Fibroblast of upper back skin (primary cell): ENCODE measurements at regions not wholly inside any gene's neighbourhood (a gene's known extent, or its start where the extent isn't known, plus 50 kb on each side); places are given as distances from the start of the nearest gene placed in this dataset.

Experiments
- DNase-seq: peaks from one replicate; pipeline ENCODE4 v3.0.0-alpha.2; 2013

DNA sequence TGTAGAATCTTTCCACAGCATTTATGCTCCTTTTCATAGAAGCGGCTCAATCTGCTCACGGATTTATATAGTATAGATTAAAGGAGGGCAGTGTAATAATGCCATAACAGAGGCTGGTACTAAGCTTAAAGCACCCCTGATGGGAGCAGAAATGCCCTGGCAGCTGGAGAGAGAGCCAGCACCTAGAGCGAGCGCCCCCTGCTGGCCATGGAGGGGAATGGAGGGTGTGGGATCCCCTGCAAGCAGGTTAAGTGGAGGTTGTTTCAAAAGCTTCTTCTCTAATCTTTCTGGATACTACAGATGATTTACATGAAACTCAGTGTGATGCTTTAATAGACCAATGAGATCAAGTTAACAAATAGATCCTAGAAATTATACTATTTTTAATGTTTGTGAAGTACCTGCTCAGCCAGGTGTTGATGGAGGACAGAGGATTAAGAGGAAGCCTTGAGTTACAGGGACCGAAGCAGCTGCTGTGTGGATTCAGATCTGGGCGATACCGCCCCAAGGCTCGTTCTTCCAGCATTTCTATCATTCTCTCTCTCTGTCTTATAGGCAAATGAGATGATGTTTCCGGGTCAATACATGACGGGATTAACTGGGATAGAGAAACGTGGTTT, 1519.3 kb upstream of the TMEM132C start:
- peak; percentile 7 for DNase-seq

DNA sequence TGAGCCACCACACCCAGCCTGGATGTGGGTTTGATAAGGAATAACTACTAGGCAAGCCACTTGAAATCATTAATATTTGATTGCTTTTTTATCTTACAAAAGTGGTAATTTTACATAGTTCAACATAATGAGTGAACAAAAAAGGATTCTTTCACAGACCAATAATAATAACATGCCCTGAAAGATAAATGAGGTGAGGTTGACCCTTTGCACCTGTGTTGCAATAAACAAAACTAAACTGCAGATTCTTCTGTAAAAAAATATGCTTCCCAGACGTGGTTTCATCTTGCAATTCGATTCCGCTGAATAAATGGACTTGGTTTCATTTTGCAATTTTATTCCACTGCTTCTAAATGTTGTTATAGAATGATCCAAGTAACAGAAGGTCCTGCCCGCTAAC, 1514.9 kb upstream of the TMEM132C start:
- no peak for DNase-seq

DNA sequence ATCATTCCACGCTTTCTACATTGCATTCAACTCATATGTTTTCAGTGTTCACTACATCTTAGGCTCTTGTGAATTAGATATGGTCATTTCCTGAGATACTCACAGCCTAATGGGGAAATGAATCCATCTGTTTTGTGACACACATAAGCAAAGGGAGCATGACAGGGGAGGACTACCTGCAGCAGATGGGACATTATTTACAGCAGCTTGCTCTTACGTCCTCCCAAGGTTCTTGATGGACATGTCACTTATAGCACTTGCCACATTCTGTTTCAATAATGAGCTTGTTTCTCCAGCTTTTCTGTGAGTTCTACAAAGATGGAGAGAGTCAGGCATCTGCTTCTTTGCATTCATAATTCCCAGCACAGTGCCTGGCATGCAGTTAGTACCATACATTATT, 1509.6 kb upstream of the TMEM132C start:
- DNase-seq: no peak

DNA sequence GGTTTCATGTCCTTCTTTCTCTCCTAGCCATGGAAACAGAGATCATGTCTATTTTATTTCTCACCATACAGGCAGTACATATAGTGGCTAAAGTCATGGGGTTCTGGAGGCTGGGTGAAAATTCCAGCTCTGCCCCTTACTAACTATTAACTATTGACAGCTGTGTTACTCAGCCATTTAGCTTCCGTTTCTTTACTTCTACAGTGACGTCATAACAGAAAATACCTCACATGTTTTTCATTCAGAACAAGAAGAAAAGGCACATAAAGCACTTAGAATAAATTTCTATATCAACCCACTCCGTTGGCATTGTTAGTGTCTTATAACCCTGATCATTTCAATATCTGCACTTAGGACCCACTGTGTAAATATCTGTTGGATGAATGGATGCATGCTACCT, 1506.9 kb upstream of the TMEM132C start:
- no peak for DNase-seq

DNA sequence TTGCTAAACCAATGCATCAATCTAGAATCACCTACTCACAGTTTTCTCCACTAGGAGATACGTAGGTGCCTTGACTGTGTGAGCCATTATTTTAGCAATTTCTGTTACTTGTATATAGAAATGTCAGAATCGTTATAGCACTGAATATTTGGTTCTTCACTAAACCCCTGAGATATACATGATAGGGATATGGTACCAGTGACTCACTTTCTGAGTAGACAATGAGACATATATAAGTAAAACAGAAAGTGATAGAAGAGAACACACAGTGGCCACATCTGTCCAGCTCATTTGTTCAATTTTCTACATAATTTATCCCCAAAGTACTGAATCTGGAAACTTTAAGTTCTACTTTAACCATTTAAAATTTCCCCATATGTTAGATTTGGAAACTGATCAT, 1505.5 kb upstream of the TMEM132C start:
- no peak for DNase-seq

DNA sequence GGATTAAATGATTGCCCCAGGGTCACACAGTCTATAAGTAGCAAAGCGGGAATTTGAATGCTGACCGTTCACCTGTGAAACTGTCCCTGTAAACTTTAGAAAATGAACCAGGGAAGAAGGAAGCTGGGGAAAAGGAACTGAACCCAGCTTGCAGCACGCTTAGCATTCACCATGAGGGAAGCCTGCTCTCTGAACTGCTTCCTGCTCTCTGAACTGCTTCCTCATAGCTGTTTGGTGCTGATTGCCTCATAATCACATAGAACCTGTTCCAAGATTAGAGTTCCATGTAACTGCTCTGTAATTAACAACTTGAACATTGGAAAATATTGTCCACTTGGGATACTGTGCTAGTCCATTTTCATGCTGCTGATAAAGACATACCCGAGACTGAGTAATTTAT, 1504.8 kb upstream of the TMEM132C start:
- DNase-seq: no peak

DNA sequence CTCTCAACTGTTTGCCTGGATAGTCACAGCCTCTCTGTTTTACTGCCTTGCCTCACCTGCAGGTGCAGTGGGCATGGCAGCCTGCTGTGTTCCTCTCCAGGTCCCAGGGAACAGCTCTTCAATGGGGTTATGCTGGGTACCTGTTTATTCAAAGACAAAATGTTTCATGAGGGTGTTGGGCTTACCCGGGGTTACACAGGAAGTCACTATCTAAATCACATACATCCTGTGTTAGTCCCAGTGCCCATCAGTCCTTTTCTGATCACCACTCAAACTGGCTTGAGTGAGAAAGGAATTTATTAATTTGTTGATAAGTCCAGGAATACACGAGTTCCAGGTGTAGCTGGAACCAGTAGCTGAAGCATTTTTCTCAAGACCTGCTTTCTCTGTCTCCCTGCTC, 1503.6 kb upstream of the TMEM132C start:
- no peak for DNase-seq

DNA sequence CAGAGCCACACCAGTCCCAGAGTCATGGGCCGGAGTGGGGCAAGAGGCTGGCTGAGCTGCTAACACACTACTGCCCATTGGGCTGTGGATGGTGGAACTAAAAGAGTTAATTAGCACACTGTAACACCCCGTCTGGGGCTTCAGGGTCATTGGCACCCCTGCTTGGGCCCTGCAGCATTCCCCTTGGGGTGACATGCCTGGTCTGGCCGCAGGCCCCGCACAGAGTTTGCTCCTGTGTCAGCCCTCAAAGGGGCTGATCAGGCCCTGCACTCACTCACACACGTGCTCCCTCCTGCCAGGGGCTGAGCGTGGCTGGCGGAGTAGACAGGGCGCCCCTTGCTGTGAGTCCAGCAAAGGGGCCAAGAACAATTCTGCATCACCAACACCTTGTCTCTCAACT, 1499.6 kb upstream of the TMEM132C start:
- DNase-seq: no peak

DNA sequence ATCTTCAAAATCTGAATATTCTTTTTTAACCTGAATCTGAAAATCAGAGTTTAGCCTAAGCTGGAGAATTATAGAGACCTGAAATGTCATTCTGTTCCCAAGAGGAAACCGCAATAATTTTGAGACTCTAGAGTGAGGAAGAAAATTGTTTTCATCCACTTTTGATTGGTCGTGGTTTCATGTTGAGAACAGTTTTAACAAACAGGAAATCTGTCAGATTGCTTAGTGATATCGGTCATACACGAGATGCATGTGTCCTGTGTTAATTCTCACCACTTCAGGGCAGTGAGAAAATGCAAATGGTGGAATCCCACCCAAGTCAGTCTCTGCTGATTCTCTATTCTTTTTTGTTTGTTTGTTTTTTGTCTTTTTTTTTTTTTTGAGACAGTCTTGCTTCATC, 1498.5 kb upstream of the TMEM132C start:
- no peak for DNase-seq

DNA sequence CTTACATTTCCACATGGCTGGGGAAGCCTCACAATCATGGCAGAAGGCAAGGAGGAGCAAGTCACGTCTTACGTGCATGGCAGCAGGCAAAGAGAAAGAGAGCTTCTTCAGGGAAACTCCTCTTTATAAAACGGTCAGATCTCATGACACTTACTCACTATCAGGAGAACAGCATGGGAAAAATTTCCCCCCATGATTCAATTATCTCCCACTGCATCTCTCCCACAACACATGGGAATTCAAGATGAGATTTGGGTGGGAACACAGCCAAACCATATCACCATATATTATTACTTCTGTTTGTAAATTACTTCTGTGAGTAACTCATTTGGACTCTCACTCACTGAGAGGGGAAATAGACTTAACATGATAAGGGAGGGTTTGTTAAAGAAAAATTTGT, 1496.8 kb upstream of the TMEM132C start:
- DNase-seq: no peak

DNA sequence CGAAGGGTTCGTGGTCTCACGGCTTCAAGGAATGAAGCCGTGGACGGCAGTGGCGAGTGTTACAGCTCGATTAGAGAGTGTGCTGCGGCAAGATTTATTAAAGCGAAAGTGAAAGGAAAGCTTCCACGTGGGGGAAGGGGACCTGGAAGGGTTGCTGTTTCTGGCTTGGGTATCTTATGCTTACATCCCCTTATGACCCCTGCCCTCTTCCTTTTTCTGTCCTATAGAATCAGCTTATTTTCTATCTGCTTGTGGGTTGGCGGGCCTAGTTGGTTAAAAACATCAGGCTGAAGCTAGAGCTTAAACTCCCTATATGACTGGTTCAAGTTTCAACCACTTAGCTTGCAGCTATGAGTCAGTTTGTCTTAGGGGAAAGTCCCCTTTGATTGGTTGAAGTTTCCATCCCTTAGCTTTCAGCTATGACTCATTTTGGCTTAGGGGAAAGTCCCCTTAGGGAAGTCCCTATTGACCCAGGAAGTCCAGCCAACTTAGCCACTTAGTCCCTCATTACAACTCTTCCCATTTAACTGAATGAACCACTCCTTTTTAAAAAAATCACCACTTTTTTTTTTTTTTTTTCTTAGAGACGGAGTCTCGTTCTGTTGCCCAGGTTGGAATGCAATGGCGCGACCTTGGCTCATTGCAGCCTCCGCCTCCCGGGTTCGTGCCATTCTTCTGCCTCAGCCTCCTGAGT, 1494.7 kb upstream of the TMEM132C start:
- peak; percentile 7 for DNase-seq

DNA sequence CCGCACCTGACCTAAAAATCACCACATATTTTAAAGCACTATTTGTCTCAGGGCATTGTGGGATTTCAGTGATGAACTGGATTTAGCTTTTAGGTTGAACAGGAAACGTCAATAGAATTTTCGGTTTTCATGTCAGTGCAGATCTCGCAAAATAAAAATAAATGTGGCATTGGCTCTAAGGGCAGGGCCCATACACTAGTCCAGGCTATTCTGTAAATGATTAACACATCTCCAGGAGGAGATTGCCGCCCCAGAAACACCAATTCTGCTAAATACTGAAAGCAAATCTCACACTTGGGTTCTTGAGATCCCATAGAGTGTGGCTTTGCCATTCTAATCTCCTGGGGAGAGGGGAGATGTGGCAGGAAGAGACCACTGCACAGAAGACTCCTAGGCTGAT, 1494.0 kb upstream of the TMEM132C start:
- no peak for DNase-seq

DNA sequence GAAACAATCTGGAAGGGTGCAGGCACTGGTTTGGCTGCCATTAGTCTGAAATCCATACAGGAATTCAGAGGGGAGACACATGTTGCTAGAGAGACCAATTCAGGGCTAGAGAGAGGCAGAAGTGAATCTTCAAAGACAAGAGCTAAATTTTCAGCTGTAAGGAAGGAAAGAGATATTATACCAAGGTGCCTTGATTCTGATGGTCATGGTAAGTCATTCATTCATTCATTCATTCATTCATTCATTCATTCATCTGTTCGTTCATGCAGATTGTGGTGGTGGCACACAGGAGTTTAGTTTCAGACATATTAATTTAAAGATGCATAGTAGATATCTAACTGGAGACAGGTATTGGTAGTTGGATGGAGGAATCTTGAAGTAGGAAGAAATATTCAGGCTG, 1493.5 kb upstream of the TMEM132C start:
- DNase-seq: no peak

DNA sequence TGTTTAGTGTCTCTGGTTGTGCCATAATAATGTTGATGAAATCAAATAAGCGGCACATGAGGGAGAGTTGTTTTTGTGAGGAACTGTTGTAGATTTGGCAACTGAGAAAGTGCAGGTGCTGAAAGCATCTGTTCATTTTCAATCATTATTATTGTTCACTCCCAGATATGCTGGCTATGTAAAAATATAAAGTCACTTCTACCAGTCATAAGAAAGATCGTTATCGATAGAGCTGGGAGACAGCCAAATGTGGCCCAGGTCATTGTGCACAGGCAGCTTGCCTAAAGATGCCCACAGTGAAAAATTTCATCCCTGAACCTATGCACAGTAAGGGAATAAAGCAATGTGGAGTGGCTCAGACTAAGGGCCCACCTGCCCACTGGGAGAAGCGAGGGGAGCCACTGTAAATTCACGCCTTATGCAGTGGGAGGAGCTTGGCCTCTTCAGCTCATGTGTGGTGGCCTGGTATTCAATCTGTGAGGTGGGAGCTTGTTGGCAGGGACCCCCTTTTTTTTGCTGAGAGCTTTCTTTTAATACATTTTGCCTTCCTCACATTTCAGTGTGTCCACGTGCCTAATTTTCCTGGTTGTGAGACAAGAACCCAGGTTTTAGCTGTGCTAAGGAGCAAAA, 1490.8 kb upstream of the TMEM132C start:
- DNase-seq: no peak

DNA sequence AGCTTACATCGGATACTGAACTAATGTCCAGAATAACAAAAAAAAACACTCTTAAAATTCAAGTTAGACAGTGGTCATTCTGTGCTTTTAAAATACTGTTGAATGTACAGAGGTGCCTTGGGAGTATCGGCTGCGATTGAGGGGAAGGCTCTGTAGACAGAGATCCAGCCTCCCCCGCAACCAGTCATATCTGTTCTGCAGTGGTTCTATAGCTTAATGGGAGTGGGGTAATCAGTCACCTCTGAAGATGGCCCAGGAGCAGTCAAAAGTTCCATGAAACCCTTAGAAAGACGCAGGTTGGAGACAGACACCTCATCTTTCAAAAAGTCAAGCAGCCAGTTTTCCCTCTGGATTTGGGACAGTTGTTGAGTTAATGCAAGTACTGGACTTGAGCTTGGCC, 1486.6 kb upstream of the TMEM132C start:
- DNase-seq: no peak

DNA sequence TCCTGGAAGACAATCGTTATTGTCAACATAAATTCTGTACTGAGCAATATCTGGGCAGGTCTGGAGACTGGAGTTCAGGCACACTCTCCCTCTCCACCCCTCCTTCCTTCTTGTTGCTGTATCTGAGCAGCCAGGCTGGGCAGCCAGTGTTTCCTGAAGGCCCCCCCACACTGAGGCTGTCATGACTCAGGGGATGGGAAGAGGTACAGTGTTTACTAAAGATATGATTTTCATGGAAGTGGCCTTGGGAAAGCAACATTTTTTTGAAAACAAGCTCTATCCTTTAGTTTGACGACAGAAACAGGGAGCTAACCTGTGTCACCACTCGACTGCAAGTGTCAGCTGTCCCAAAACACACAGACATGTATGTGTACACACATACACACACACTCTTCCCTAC, 1485.4 kb upstream of the TMEM132C start:
- no peak for DNase-seq

DNA sequence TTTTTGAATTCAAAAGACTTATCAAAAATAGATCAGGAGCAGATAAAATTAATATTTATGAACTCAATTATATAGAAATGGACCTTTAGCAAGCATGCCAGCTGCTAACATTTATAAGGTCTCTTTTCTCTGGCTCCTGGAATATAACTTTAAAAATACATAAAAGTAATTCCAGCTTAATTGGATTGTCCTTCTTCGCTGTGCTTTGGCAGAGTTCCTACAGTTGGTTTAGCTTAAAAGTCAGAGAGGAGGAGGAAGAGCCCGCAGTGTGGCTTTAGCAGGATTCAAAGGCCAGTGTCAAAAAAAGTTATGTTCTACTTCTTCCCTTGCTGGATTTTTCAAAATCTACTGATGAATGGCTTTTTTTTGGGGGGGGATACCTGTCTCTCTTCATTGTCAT, 1484.9 kb upstream of the TMEM132C start:
- DNase-seq: no peak

DNA sequence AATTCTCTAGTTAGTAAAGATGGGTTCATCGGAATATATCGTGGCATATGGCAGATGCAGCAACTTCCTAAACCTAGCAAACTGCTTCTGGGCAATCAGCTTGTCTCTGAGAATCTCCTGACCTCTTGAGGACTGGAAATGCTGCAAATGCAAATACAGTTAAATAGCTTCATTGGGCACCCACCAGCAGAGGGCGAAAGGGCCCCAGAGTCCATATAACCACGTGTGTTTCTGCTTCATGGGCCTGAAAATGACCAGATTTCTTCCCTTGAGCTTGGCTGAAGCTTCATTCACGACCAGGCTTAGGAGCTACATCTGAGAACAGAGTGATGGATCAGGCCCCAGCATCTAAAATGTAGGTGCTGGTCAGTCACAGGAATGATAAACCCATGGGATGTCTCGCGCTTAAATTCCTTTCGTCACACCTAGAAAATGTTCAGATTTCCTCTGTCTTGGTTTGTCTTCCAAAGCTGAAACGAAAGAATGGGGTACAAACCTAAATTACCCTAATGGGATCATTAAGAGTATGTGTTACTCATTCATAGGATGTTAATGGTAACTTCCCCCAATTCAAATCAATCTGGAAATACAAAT, 1482.5 kb upstream of the TMEM132C start:
- peak; percentile 8 for DNase-seq

DNA sequence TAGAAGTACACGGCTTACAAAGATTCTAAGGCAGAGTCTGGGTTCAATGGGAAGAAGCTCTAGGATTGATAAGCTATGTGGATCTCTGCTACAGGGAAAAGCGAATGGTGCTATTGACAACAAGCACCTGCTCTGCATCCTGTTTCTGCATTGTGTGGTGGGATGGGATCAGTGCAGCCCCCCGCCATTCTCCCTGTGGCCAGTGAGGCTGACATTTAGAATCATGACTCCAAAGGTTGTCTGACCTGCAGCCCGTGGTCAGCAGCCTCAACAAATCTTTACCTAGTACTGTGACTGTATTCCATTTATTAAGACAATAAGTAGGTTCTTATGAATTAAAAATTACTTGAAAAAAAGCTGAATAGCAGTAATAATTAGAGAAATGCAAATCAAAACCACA, 1477.0 kb upstream of the TMEM132C start:
- DNase-seq: no peak

DNA sequence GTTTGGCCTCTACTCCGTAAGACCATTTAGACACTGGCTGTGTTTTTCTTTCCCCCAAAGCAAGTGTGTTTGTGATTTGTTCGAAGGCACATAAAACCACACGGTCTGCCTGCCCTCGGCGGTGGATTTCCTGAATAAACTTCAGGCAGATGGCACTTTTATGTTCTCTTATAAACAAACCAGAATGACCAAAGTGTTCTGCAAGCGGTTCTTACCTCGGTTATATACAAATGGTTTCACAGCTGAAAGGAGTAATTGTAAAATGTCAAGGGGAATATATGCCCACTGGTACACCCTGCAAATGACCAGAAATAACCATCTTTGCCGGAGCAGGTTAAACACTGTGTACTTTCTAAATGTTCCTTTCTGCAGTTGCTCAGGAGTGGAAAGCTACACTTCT, 1475.8 kb upstream of the TMEM132C start:
- DNase-seq: no peak

DNA sequence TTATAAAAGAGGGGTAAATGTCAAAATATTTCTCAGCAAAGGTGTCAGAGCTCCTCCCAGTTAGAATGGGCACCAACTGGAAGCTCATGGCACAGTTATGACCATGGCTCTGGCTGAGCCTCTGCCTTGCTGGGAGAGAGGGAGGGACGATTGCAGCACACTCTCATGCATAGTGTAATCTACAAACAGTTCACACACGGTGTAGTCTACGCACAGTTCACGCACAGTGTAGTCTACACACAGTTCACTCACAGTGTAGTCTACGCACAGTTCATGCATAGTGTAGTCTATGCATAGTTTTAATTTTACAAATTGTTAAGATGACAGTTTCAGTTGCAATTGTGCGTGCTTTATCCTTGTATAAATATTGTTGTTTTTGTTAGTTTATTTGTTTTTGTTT, 1474.6 kb upstream of the TMEM132C start:
- no peak for DNase-seq

DNA sequence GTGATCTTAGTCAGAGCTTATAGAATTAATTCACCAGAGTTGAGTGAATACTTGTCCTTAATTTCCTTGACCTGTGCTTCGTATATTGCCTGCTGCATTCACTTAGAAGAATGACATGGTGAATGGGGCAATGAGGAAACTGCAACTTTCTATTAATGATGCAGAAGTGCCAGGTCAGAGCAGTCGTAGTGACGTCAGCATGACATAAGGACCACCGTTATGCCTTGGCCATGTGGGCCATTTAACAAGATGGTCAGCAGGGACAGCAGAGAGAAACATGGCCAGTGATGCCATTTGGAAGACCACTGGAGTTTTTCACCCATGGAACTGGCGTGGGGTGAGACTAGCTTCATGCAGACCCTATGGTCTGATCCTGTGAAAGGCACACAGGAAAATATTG, 1469.4 kb upstream of the TMEM132C start:
- no peak for DNase-seq

DNA sequence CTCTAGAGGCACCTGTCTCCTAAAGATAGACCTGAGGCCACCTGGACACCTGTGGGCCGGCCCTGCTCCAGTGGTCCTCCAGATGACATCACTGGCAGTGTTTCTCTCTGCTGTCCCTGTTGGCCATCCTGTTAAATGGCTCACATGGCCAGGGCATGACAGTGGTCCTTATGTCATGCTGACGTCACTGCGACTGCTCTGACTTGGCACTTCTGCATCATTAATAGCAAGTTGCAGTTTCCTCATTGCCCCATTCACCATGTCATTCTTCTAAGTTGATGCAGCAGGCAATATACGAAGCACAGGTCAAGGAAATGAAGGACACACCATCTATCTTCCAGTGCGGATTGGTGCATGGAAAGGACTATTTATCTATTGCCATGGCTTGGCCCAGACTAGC, 1468.5 kb upstream of the TMEM132C start:
- DNase-seq: no peak

DNA sequence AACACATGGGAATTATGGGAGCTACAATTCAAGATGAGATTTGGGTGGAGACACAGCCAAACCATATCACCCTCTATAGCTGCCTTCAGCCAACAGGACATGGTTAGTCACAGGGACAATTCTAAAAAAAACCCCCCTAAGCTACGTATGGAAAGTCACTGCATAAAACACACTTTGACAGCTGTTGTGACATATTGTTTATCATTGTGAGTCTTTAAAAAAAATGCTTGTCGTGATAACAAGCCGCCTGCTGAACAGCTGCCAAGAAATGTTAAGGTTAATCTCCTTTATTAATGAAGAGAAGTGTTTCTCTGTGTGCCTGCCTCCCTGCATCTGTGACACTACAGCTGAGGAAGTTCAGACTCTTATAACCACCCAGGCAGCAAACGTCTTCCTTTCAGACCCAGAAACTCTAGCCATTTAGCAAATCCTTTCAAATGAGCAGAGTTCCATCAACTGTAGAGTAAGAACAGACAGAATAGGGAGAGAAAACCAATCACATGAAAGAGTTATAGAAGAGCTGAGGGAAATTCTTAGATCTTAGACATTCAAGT, 1459.6 kb upstream of the TMEM132C start:
- DNase-seq: no peak
